HL-60 (cell line): ENCODE measurements at regions not wholly inside any gene's neighbourhood (a gene's known extent, or its start where the extent isn't known, plus 50 kb on each side); places are given as distances from the start of the nearest gene placed in this dataset.

Experiments
- GABPA ChIP-seq: IDR thresholded peaks from 2 replicates; pipeline ENCODE4 v1.6.1; 2012; ENCODE audit warnings: low read depth
- POLR2AphosphoS5 ChIP-seq: IDR thresholded peaks from 2 replicates; pipeline ENCODE4 v1.6.1; 2012; ENCODE audit warnings: low read depth
- REST ChIP-seq: IDR thresholded peaks from 2 replicates; pipeline ENCODE4 v1.6.1; 2012; ENCODE audit warnings: low read depth; ENCODE audit not compliant: insufficient replicate concordance
- SPI1 ChIP-seq: IDR thresholded peaks from 2 replicates; pipeline ENCODE4 v1.6.1; 2012; ENCODE audit warnings: low read depth, mild to moderate bottlenecking, borderline replicate concordance
- TF ChIP-seq, protein P1 (sequence below): IDR thresholded peaks from one replicate; pipeline ENCODE4 v1.5.1; 2011; ENCODE audit warnings: low read length, control low read depth, inconsistent platforms; ENCODE audit not compliant: insufficient read depth

DNA sequence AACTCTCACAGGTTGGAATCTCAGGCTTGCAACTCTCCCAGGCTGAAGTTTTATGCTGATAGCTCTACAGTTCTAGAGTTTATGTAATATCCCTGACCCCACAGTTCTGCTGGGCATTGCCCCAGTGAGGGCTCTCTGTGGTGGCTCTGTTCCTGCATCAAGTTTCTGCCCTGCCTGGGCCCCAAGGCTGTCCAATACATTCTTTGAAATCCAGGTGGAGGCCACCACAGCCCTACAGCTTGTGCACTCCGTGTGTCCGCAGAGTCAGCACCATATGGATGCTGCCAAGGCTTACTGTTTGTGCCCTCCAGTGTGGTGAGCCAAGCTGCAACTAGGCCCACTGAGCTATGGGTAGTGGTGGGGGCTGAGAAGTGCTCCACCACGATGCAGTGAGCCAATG is 1141.2 kb upstream of the EPHA6 start:
- TF ChIP-seq, protein P1, sequence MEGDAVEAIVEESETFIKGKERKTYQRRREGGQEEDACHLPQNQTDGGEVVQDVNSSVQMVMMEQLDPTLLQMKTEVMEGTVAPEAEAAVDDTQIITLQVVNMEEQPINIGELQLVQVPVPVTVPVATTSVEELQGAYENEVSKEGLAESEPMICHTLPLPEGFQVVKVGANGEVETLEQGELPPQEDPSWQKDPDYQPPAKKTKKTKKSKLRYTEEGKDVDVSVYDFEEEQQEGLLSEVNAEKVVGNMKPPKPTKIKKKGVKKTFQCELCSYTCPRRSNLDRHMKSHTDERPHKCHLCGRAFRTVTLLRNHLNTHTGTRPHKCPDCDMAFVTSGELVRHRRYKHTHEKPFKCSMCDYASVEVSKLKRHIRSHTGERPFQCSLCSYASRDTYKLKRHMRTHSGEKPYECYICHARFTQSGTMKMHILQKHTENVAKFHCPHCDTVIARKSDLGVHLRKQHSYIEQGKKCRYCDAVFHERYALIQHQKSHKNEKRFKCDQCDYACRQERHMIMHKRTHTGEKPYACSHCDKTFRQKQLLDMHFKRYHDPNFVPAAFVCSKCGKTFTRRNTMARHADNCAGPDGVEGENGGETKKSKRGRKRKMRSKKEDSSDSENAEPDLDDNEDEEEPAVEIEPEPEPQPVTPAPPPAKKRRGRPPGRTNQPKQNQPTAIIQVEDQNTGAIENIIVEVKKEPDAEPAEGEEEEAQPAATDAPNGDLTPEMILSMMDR = no peak
- TF ChIP-seq GABPA (no peak), POLR2AphosphoS5 (no peak), REST (no peak), SPI1 (no peak)
